ENCODE measurements at regions not wholly inside any gene's neighbourhood (a gene's known extent, or its start where the extent isn't known, plus 50 kb on each side); places are given as distances from the start of the nearest gene placed in this dataset.

GRCh38 chr15:29557171-29557570 is 265.1 kb downstream of the TJP1 start:
- H3K23me2 ChIP-seq (ENCODE audit: insufficient read length, low read depth, low read length, poor library complexity, severe bottlenecking), result no peaks in the 10 kb centered on the region
- no peak overlapping the region for H3K14ac ChIP-seq (ENCODE audit: insufficient read depth, low read length)
- no peak overlapping the region for H2BK15ac ChIP-seq (ENCODE audit: low read depth, low read length)
- H4K20me1 ChIP-seq (ENCODE audit: control insufficient read depth, insufficient read depth, insufficient read length), result no peaks in the 10 kb centered on the region
- H4K8ac ChIP-seq (replicated peaks; ENCODE audit: insufficient read length, low read depth, low read length), result no peak overlapping the region
- H4K91ac ChIP-seq (ENCODE audit: insufficient read length, low read depth, low read length), result no peak overlapping the region
- H3K18ac ChIP-seq (ENCODE audit: insufficient read length, low read depth, low read length), result no peak overlapping the region
- H3T11ph ChIP-seq (ENCODE audit: low read length), result no peak overlapping the region
- peaks cover 4 to 11% of the 10 kb centered on the region in 2 experiments; a peak in 4 of 5 replicates for H3K9me3 Mint-ChIP-seq
- TF ChIP-seq CTCF (conservative IDR thresholded peaks at IDR 0.05), result no peak
- peaks cover 13 to 14% of the 10 kb centered on the region in 2 experiments; a peak in 3 of 4 replicates for H3K4me1 Mint-ChIP-seq
- H4K5ac ChIP-seq (ENCODE audit: insufficient read length, low read depth, low read length), result no peak overlapping the region
- WGBS (ENCODE audit: extremely low coverage, insufficient read length, low lambda C conversion rate), result no CpG with 5 or more reads among the region's 6 CpGs
- no peak overlapping the region for H3K4ac ChIP-seq (ENCODE audit: low read depth, low read length)
- H3K79me1 ChIP-seq (ENCODE audit: insufficient read depth, low read depth, low read length, poor library complexity, severe bottlenecking), result no peaks in the 10 kb centered on the region
- no peak for DNase-seq
- H3K4me2 ChIP-seq (ENCODE audit: insufficient read depth, insufficient read length, low read length), result no peak overlapping the region
- H3K23ac ChIP-seq (ENCODE audit: insufficient read length, low read depth, low read length), result no peak overlapping the region
- H3K4me1 ChIP-seq (ENCODE audit: insufficient read depth, low read length), result no peaks in the 10 kb centered on the region
- no peak overlapping the region for H2BK120ac ChIP-seq (ENCODE audit: low read depth, low read length, poor library complexity, severe bottlenecking)
- no peak overlapping the region for H3K27ac Mint-ChIP-seq
- H3K27ac ChIP-seq (ENCODE audit: insufficient read length, low read depth, low read length), result no peak overlapping the region
- H3K9me3 ChIP-seq (ENCODE audit: control insufficient read depth, low read depth, low read length), result no peaks in the 10 kb centered on the region
- H3K9ac ChIP-seq (ENCODE audit: extremely low read depth, insufficient read length, low read length), result no peak overlapping the region
- no peaks in the 10 kb centered on the region for H3K27me3 ChIP-seq (ENCODE audit: insufficient read depth, low read length)
- no peak overlapping the region for H2BK20ac ChIP-seq (ENCODE audit: low read depth, low read length, poor library complexity, severe bottlenecking)
- H3K4me3 Mint-ChIP-seq, result no peak overlapping the region
- peaks cover 0 to 12% (median 5%) of the 10 kb centered on the region in 3 experiments; a peak in 5 of 7 replicates for H3K36me3 Mint-ChIP-seq (ENCODE audit: insufficient read depth in 1 of 3, low read depth in 3 of 3)
- no peak overlapping the region for H2BK12ac ChIP-seq (ENCODE audit: insufficient read length, low read depth, low read length)
- no peak overlapping the region for H3K56ac ChIP-seq (ENCODE audit: insufficient read length, low read depth, low read length)
- H3K27me3 Mint-ChIP-seq (ENCODE audit: low read depth), result no peaks in the 10 kb centered on the region
- no peak overlapping the region for H2BK5ac ChIP-seq (ENCODE audit: insufficient read length, low read length)
- H2AK5ac ChIP-seq (ENCODE audit: insufficient read length, low read length), result no peak overlapping the region
- H2AFZ ChIP-seq (ENCODE audit: low read length), result no peak overlapping the region
- H3K79me2 ChIP-seq (ENCODE audit: insufficient read depth, low read length), result no peaks in the 10 kb centered on the region; the same call in 1 of the 2 replicates

Measured in H9 (cell line).